Stimulated activated naive CD4-positive, alpha-beta T cell treated with Interleukin-2 at 50 U/mL for 16 hours (primary cell): ENCODE measurements at regions not wholly inside any gene's neighbourhood (a gene's known extent, or its start where the extent isn't known, plus 50 kb on each side); places are given as distances from the start of the nearest gene placed in this dataset.
"Not testable (repeated sequence)": the region's sequence is repeated elsewhere in the genome, so short reads cannot be mapped to it uniquely, and the experiment has no call there.

Experiments
- DNase-seq: peaks from one replicate; lab custom pipeline; 2025; lab: John Stamatoyannopoulos, UW

- DNase-seq, result no peak
These were observed 213.9 kb upstream of the SSTR4 start for GRCh38 chr20:22821081-22821727.

- DNase-seq, result no peak
These were observed 213.3 kb upstream of the SSTR4 start for GRCh38 chr20:22821796-22822195.

GRCh38 chr20:22823119-22823518, 212.0 kb upstream of the SSTR4 start:
- no peak for DNase-seq

GRCh38 chr20:22824077-22824476, 211.0 kb upstream of the SSTR4 start:
- DNase-seq, result no peak

- DNase-seq, result no peak
These were observed 210.0 kb upstream of the SSTR4 start for GRCh38 chr20:22825076-22825475.

- no peak for DNase-seq
These were observed 209.6 kb upstream of the SSTR4 start for GRCh38 chr20:22825546-22825945.

- DNase-seq, result no peak
These were observed 208.5 kb upstream of the SSTR4 start for GRCh38 chr20:22826306-22827230.

- no peak for DNase-seq
These were observed 207.2 kb upstream of the SSTR4 start for GRCh38 chr20:22827916-22828315.

- DNase-seq, result no peak
These were observed 205.8 kb upstream of the SSTR4 start for GRCh38 chr20:22829356-22829755.

GRCh38 chr20:22830138-22830537, 205.0 kb upstream of the SSTR4 start:
- no peak for DNase-seq

GRCh38 chr20:22830715-22831114, 204.4 kb upstream of the SSTR4 start:
- not testable (repeated sequence) for DNase-seq

GRCh38 chr20:22833851-22834250, 201.3 kb upstream of the SSTR4 start:
- DNase-seq, result no peak

- no peak for DNase-seq
These were observed 200.4 kb upstream of the SSTR4 start for GRCh38 chr20:22834651-22835256.

GRCh38 chr20:22836211-22836610, 198.9 kb upstream of the SSTR4 start:
- DNase-seq, result no peak

GRCh38 chr20:22836877-22837276, 198.2 kb upstream of the SSTR4 start:
- DNase-seq, result no peak

GRCh38 chr20:22838001-22838400, 197.1 kb upstream of the SSTR4 start:
- DNase-seq, result no peak

- DNase-seq, result no peak
These were observed 193.3 kb upstream of the SSTR4 start for GRCh38 chr20:22841846-22842245.

GRCh38 chr20:22842793-22843192, 192.3 kb upstream of the SSTR4 start:
- no peak for DNase-seq

GRCh38 chr20:22844959-22845358, 190.2 kb upstream of the SSTR4 start:
- no peak for DNase-seq

GRCh38 chr20:22846863-22847262, 188.2 kb upstream of the SSTR4 start:
- no peak for DNase-seq

GRCh38 chr20:22848364-22848763, 186.7 kb upstream of the SSTR4 start:
- no peak for DNase-seq

GRCh38 chr20:22851679-22852346, 183.3 kb upstream of the SSTR4 start:
- not testable (repeated sequence) for DNase-seq
